SK-N-SH treated with all-trans-retinoic acid at 6 μM for 48 hours (cell line): ENCODE measurements at regions not wholly inside any gene's neighbourhood (a gene's known extent, or its start where the extent isn't known, plus 50 kb on each side); places are given as distances from the start of the nearest gene placed in this dataset.

Experiments
- ARNTL ChIP-seq: fragments of 450-650 bp; formaldehyde crosslinking; IDR thresholded peaks from 2 replicates; pipeline ENCODE4 v1.5.0; 2020; ENCODE audit warnings: low read depth, mild to moderate bottlenecking, moderate library complexity, borderline replicate concordance
- OSR1 ChIP-seq: fragments of 250-450 bp; sonication (Bioruptor Pico); IDR thresholded peaks from 2 replicates; pipeline ENCODE4 v1.8.0; 2022; ENCODE audit warnings: moderate library complexity, mild to moderate bottlenecking, inconsistent platforms

GRCh38 chr4:14515556-14515955 lies 486.7 kb upstream of the CPEB2 start:
- TF ChIP-seq OSR1 (CRISPR knock-in tag) (no peak), ARNTL (CRISPR knock-in tag) (no peak)
